HFF-Myc (cell line): ENCODE measurements at regions not wholly inside any gene's neighbourhood (a gene's known extent, or its start where the extent isn't known, plus 50 kb on each side); places are given as distances from the start of the nearest gene placed in this dataset.

Experiments
- DNase-seq: peaks from one replicate; pipeline ENCODE4 v3.0.0-alpha.2; 2011; ENCODE audit warnings: low read depth; ENCODE audit errors: extremely low read depth
- H3K4me3 ChIP-seq: replicated peaks from 2 replicates; pipeline ENCODE4 v1.5.1; 2011; ENCODE audit warnings: low read depth, mild to moderate bottlenecking, control low read depth, low read length
- CTCF ChIP-seq: IDR thresholded peaks from 2 replicates; pipeline ENCODE4 v1.5.1; 2012; ENCODE audit warnings: mild to moderate bottlenecking, low read depth, low read length, control low read depth; ENCODE audit errors: missing control alignments

- no peak for DNase-seq
- H3K4me3 ChIP-seq = no peak overlapping the region
- TF ChIP-seq CTCF = no peak
Observed at GRCh38 chr10:94223702-94224370, 138.9 kb downstream of the NOC3L start.

GRCh38 chr10:94224656-94225055 lies 138.1 kb downstream of the NOC3L start:
- no peak for DNase-seq
- no peak for TF ChIP-seq CTCF
- H3K4me3 ChIP-seq = no peak overlapping the region

- TF ChIP-seq CTCF = peak; percentile 20
- no peak overlapping the region for H3K4me3 ChIP-seq
- no peak for DNase-seq
Observed at GRCh38 chr10:94225589-94225988, 137.2 kb downstream of the NOC3L start.

- no peak for DNase-seq
- no peak overlapping the region for H3K4me3 ChIP-seq
- no peak for TF ChIP-seq CTCF
Observed at GRCh38 chr10:94230134-94230785, 132.5 kb downstream of the NOC3L start.

GRCh38 chr10:94232711-94233383 lies 129.9 kb downstream of the NOC3L start:
- no peak for DNase-seq
- H3K4me3 ChIP-seq = no peak overlapping the region
- TF ChIP-seq CTCF = no peak

- no peak for TF ChIP-seq CTCF
- H3K4me3 ChIP-seq = no peak overlapping the region
- no peak for DNase-seq
Observed at GRCh38 chr10:94235461-94235860, 127.3 kb downstream of the NOC3L start.
